Liver (tissue), 3 donors: ENCODE measurements at regions not wholly inside any gene's neighbourhood (a gene's known extent, or its start where the extent isn't known, plus 50 kb on each side); places are given as distances from the start of the nearest gene placed in this dataset.

Experiments
- EGR1 ChIP-seq, 2 donors: IDR thresholded peaks; 2 replicates each; pipeline ENCODE4 v1.6.1; 2016 to 2018; ENCODE audit warnings: antibody characterized with exemption in 2 of 2, low read depth in 2 of 2
- FOXA1 ChIP-seq: IDR thresholded peaks from 2 replicates; pipeline ENCODE4 v1.6.1; 2016; ENCODE audit warnings: antibody characterized with exemption
- JUND ChIP-seq, 2 donors: IDR thresholded peaks; 2 replicates each; pipeline ENCODE4 v1.6.1; 2016; ENCODE audit warnings: antibody characterized with exemption in 2 of 2
- MAX ChIP-seq: IDR thresholded peaks from 2 replicates; pipeline ENCODE4 v1.6.1; 2016; ENCODE audit warnings: antibody characterized with exemption
- RAD21 ChIP-seq, 2 donors: IDR thresholded peaks; 2 replicates each; pipeline ENCODE4 v1.6.1; 2016; ENCODE audit warnings: antibody characterized with exemption in 2 of 2, mild to moderate bottlenecking in 2 of 2
- SP1 ChIP-seq: IDR thresholded peaks from 2 replicates; pipeline ENCODE4 v1.6.1; 2018; ENCODE audit warnings: antibody characterized with exemption, mild to moderate bottlenecking
- TAF1 ChIP-seq: conservative IDR thresholded peaks from 2 replicates; pipeline ENCODE4 v1.6.1; 2016; ENCODE audit warnings: antibody characterized with exemption, mild to moderate bottlenecking
- YY1 ChIP-seq: IDR thresholded peaks from 2 replicates; pipeline ENCODE4 v1.6.1; 2016; ENCODE audit warnings: antibody characterized with exemption, mild to moderate bottlenecking
- TF ChIP-seq, protein P1 (sequence below): fragments of 150-350 bp; IDR thresholded peaks from 2 replicates; pipeline ENCODE4 v1.5.1; 2017; ENCODE audit warnings: improper control_type of control experiment, low read depth, low read length; ENCODE audit not compliant: missing input control
- TF ChIP-seq, protein P2 (sequence below): IDR thresholded peaks from 2 replicates; pipeline ENCODE4 v1.6.1; 2016; ENCODE audit warnings: antibody characterized with exemption
- TF ChIP-seq, protein P3 (sequence below): IDR thresholded peaks from 2 replicates; pipeline ENCODE4 v1.6.1; 2016; ENCODE audit warnings: antibody characterized with exemption, mild to moderate bottlenecking
- donor health status: healthy.
- donor health status: healthy.

GRCh38 chr11:21928847-21929246, 264.0 kb upstream of the ANO5 start:
- TF ChIP-seq YY1 = no peak
- TF ChIP-seq, protein P1, sequence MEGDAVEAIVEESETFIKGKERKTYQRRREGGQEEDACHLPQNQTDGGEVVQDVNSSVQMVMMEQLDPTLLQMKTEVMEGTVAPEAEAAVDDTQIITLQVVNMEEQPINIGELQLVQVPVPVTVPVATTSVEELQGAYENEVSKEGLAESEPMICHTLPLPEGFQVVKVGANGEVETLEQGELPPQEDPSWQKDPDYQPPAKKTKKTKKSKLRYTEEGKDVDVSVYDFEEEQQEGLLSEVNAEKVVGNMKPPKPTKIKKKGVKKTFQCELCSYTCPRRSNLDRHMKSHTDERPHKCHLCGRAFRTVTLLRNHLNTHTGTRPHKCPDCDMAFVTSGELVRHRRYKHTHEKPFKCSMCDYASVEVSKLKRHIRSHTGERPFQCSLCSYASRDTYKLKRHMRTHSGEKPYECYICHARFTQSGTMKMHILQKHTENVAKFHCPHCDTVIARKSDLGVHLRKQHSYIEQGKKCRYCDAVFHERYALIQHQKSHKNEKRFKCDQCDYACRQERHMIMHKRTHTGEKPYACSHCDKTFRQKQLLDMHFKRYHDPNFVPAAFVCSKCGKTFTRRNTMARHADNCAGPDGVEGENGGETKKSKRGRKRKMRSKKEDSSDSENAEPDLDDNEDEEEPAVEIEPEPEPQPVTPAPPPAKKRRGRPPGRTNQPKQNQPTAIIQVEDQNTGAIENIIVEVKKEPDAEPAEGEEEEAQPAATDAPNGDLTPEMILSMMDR = no peak
- TF ChIP-seq, protein P2, sequence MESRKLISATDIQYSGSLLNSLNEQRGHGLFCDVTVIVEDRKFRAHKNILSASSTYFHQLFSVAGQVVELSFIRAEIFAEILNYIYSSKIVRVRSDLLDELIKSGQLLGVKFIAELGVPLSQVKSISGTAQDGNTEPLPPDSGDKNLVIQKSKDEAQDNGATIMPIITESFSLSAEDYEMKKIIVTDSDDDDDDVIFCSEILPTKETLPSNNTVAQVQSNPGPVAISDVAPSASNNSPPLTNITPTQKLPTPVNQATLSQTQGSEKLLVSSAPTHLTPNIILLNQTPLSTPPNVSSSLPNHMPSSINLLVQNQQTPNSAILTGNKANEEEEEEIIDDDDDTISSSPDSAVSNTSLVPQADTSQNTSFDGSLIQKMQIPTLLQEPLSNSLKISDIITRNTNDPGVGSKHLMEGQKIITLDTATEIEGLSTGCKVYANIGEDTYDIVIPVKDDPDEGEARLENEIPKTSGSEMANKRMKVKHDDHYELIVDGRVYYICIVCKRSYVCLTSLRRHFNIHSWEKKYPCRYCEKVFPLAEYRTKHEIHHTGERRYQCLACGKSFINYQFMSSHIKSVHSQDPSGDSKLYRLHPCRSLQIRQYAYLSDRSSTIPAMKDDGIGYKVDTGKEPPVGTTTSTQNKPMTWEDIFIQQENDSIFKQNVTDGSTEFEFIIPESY = no peak
- TF ChIP-seq JUND (IDR thresholded peaks at IDR 0.05) = no peak
- TF ChIP-seq FOXA1 = no peak
- TF ChIP-seq TAF1 = no peak
- no peak for TF ChIP-seq SP1
- TF ChIP-seq EGR1 (IDR thresholded peaks at IDR 0.05; ENCODE audit: low read depth in 2 of 2) = no peak
- no peak for TF ChIP-seq MAX
- no peak for TF ChIP-seq RAD21 (IDR thresholded peaks at IDR 0.05)
- TF ChIP-seq, protein P3, sequence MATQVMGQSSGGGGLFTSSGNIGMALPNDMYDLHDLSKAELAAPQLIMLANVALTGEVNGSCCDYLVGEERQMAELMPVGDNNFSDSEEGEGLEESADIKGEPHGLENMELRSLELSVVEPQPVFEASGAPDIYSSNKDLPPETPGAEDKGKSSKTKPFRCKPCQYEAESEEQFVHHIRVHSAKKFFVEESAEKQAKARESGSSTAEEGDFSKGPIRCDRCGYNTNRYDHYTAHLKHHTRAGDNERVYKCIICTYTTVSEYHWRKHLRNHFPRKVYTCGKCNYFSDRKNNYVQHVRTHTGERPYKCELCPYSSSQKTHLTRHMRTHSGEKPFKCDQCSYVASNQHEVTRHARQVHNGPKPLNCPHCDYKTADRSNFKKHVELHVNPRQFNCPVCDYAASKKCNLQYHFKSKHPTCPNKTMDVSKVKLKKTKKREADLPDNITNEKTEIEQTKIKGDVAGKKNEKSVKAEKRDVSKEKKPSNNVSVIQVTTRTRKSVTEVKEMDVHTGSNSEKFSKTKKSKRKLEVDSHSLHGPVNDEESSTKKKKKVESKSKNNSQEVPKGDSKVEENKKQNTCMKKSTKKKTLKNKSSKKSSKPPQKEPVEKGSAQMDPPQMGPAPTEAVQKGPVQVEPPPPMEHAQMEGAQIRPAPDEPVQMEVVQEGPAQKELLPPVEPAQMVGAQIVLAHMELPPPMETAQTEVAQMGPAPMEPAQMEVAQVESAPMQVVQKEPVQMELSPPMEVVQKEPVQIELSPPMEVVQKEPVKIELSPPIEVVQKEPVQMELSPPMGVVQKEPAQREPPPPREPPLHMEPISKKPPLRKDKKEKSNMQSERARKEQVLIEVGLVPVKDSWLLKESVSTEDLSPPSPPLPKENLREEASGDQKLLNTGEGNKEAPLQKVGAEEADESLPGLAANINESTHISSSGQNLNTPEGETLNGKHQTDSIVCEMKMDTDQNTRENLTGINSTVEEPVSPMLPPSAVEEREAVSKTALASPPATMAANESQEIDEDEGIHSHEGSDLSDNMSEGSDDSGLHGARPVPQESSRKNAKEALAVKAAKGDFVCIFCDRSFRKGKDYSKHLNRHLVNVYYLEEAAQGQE = no peak
